SK-N-MC (cell line): ENCODE measurements at regions not wholly inside any gene's neighbourhood (a gene's known extent, or its start where the extent isn't known, plus 50 kb on each side); places are given as distances from the start of the nearest gene placed in this dataset.

Experiments used
- DNase-seq: peaks from one replicate; pipeline ENCODE4 v3.0.0-alpha.2; 2011; ENCODE audit warnings: low read depth, low spot score
- H3K27ac ChIP-seq: fragments of 200-600 bp; sonication (generic); 2 replicates; pipeline ENCODE4 v1.5.1; 2016; ENCODE audit warnings: mixed run types
- H3K36me3 ChIP-seq: fragments of 200-600 bp; sonication (generic); 2 replicates; pipeline ENCODE4 v1.6.1; 2017; ENCODE audit warnings: antibody characterized with exemption, low read length, mixed read lengths; ENCODE audit not compliant: insufficient read depth
- H3K4me3 ChIP-seq: fragments of 200-600 bp; sonication (generic); 2 replicates; pipeline ENCODE4 v1.5.1; 2016
- H3K9ac ChIP-seq: fragments of 200-600 bp; sonication (generic); 2 replicates; pipeline ENCODE4 v1.8.0; 2017; ENCODE audit warnings: mixed run types, mixed read lengths; ENCODE audit not compliant: insufficient read length
- H3K9me3 ChIP-seq: fragments of 200-600 bp; sonication (generic); 2 replicates; pipeline ENCODE4 v1.6.1; 2017; ENCODE audit warnings: low read depth, mild to moderate bottlenecking, antibody characterized with exemption, low read length, moderate library complexity, mixed read lengths
- EZH2 ChIP-seq: fragments of 200-600 bp; sonication (generic); IDR thresholded peaks from one replicate; pipeline ENCODE4 v1.6.1; 2017; ENCODE audit warnings: antibody characterized with exemption
- FOXP2 ChIP-seq: optimal IDR thresholded peaks from 2 replicates; pipeline ENCODE3; 2011; ENCODE audit warnings: mild to moderate bottlenecking, moderate library complexity; ENCODE audit not compliant: insufficient read depth; ENCODE audit errors: extremely low read length, control extremely low read depth
- POLR2AphosphoS5 ChIP-seq: IDR thresholded peaks from 2 replicates; pipeline ENCODE4 v1.6.1; 2012; ENCODE audit warnings: mild to moderate bottlenecking, low read depth, low read length, borderline replicate concordance

- H3K9ac ChIP-seq, result no peak overlapping the region
- H3K27ac ChIP-seq, result no peak overlapping the region
- no peak for DNase-seq
- H3K4me3 ChIP-seq, result no peak overlapping the region
- no peaks in the 10 kb centered on the region for H3K36me3 ChIP-seq
- H3K9me3 ChIP-seq, result no peaks in the 10 kb centered on the region
- TF ChIP-seq FOXP2 (no peak), POLR2AphosphoS5 (no peak), EZH2 (no peak)
These were observed 81.5 kb upstream of the TRPM3 start for GRCh38 chr9:71202931-71203330.

- no peaks in the 10 kb centered on the region for H3K36me3 ChIP-seq
- no peaks in the 10 kb centered on the region for H3K9me3 ChIP-seq
- DNase-seq, result no peak
- H3K9ac ChIP-seq, result no peak overlapping the region
- no peak overlapping the region for H3K4me3 ChIP-seq
- no peak for TF ChIP-seq POLR2AphosphoS5
- H3K27ac ChIP-seq, result no peak overlapping the region
These were observed 70.3 kb upstream of the TRPM3 start for GRCh38 chr9:71191708-71192107.

GRCh38 chr9:71183251-71183650, 61.8 kb upstream of the TRPM3 start:
- TF ChIP-seq POLR2AphosphoS5 (no peak), EZH2 (no peak)

GRCh38 chr9:71179183-71179582, 57.8 kb upstream of the TRPM3 start:
- no peak for DNase-seq
- Histone ChIP-seq H3K36me3 (no peaks in the 10 kb centered on the region), H3K9me3 (no peaks in the 10 kb centered on the region), H3K9ac (no peak overlapping the region), H3K27ac (no peak overlapping the region), H3K4me3 (no peak overlapping the region)
- no peak for TF ChIP-seq EZH2
- no peak for TF ChIP-seq POLR2AphosphoS5
- TF ChIP-seq FOXP2, result no peak

More at GRCh38 chr9:71183251-71183650, 61.8 kb upstream of the TRPM3 start:
- no peak for DNase-seq
- H3K9me3 ChIP-seq, result no peaks in the 10 kb centered on the region
- no peak overlapping the region for H3K27ac ChIP-seq
- no peaks in the 10 kb centered on the region for H3K36me3 ChIP-seq
- H3K9ac ChIP-seq, result no peak overlapping the region
- no peak overlapping the region for H3K4me3 ChIP-seq

- Histone ChIP-seq H3K9me3 (no peaks in the 10 kb centered on the region), H3K9ac (no peak overlapping the region), H3K27ac (no peak overlapping the region), H3K4me3 (no peak overlapping the region), H3K36me3 (no peaks in the 10 kb centered on the region)
- no peak for DNase-seq
- TF ChIP-seq POLR2AphosphoS5 (no peak), EZH2 (no peak), FOXP2 (no peak)
These were observed 56.5 kb upstream of the TRPM3 start for GRCh38 chr9:71177901-71178300.

GRCh38 chr9:71171517-71171916, 50.1 kb upstream of the TRPM3 start:
- Histone ChIP-seq H3K9ac (no peak overlapping the region), H3K27ac (no peak overlapping the region), H3K9me3 (no peaks in the 10 kb centered on the region), H3K4me3 (no peak overlapping the region), H3K36me3 (no peaks in the 10 kb centered on the region)
- no peak for DNase-seq
- no peak for TF ChIP-seq EZH2
- TF ChIP-seq FOXP2, result no peak
- no peak for TF ChIP-seq POLR2AphosphoS5
